ENCODE measurements at regions not wholly inside any gene's neighbourhood (a gene's known extent, or its start where the extent isn't known, plus 50 kb on each side); places are given as distances from the start of the nearest gene placed in this dataset.
"Not testable (repeated sequence)": the region's sequence is repeated elsewhere in the genome, so short reads cannot be mapped to it uniquely, and the experiment has no call there.

DNA sequence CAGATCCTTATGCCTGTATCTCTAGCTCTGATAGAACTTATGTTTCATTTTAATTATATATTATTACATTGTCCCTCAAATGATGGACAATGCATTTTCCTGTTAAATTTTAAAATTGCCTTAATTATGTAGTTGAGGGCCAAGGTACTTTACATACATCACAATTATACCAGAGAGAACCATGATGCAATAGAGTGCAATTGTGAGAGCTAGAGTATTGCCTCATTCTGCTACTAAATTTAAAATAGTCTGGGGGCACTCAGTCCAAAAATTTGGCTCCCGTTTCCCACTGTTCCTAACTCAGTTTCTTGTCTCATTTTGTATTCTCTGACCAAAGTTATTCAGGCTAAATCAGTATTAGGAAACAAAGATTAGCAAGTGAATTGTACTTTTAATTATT lies 378.5 kb upstream of the ZFP42 start:
- DNase-seq, result no peak

DNA sequence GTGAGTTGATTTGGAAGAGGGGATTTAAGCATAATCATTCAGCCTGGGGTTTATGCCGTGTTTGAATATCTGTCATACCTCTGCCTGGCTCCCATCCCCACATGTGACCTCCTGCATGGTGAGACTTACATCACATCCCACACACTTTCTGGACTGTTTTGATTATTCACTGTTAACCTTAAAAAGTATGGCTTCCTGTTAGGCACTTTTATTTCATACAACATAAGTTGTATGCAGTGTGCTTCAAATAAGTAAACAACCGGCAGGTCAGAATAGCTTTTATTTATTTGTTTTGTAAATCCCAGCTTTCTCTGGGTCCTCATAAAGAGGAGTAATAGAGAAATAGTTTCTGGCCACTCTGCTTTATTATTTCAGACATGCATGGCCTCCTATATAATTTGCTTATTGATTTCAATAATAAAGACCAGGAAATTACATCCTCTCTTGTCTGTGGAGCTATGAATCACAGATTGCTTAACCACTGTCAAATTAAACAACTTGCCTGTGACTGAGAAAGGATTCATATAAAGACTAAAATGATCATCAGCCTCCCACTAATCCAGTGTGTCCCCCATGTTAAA lies 376.8 kb upstream of the ZFP42 start:
- DNase-seq, result no peak

GRCh38 chr4:187619319-187619718 lies 376.3 kb upstream of the ZFP42 start:
- no peak for DNase-seq

DNA sequence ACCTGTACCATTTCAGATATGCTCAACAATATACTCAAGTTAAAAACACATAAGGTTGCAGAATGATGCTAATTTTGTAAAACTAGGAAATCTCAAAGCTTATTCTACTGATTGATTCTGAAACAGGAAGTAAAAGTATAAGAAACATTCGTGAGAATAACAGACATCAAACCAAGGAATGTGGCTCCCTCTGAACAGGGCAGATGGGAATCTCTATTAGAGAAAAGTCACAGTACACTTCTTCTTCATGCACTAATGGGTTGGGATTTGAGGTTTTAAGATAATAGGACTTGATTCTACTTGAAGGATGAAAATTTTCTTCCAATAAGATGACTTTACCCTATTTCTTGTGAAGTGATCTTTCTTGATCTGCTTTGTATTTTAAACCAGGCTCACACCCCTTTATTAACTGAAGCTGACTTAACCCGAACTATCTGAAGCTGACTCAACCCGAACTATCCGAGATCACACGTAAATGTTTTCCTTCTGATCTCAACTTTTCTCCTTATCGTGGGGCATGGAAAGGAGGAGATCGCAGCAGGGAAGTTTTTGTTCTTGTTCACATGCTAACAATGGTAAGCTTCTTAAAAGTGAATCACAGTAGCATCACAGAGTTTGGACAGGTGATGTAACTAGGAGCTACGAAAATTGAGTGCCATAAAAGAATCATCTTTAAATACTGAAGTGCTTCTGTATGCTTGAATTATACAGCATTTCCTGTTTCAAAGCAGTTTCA lies 363.1 kb upstream of the ZFP42 start:
- DNase-seq, result no peak

GRCh38 chr4:187633245-187633644 lies 362.3 kb upstream of the ZFP42 start:
- no peak for DNase-seq

GRCh38 chr4:187656959-187657358 lies 338.6 kb upstream of the ZFP42 start:
- DNase-seq, result no peak

GRCh38 chr4:187663076-187663475 lies 332.5 kb upstream of the ZFP42 start:
- no peak for DNase-seq

- no peak for DNase-seq
These were observed 331.6 kb upstream of the ZFP42 start for GRCh38 chr4:187664011-187664410.

GRCh38 chr4:187665086-187665485 lies 330.5 kb upstream of the ZFP42 start:
- DNase-seq, result no peak

DNA sequence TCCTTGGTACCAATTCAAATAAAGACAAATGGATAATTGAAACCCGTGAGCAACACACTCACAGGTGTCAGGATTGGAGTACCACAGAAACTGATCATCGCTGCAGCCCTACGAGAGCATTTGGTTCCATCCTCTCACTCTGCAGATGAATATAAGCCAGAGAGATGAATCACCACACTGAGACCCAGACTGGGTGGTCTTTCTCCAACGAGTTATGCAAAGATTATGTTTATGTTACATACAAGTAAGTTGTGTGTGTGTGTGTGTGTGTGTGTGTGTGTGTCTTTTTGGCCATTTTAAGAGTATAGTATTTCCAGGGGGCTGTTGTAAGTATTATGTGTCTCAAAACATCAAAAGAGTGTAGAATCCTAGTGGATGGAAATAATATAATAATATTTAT lies 329.5 kb upstream of the ZFP42 start:
- no peak for DNase-seq

DNA sequence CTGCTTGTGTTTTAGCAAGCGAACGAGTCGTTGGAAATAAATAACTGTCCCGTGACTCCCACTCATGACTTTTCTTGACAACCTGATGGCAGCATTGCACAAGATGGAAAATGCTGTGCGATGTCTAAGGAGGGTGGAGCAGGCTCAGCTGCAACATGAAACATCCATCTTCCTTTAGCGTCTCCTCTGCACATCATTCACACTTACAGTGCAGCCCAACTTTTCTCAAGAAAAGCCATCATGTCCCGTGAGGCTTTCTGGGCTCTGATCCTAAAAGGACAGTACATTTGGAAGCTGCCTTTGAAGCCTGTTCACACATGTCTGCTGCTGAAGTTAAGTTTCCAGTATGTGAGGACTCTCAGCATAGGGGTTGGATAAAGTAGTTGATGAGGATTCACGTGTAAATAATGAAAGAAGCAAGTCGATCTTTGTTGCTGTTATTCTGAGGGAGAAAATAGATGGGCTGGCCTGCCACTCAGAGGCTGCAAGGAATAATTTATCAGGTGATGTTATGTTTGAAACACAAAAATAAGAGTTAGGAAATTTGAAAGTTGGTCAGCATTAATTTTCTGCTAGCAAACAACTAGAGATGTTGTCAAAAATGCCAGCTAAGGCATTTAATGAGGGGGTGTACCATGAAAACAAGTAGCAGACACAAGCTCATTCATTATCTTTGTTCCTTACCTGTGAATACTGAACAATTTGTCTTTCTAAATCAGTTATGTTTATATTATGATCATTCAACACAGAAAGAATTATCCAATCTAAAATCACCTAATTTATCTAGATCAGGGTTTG lies 328.7 kb upstream of the ZFP42 start:
- DNase-seq, result no peak

DNA sequence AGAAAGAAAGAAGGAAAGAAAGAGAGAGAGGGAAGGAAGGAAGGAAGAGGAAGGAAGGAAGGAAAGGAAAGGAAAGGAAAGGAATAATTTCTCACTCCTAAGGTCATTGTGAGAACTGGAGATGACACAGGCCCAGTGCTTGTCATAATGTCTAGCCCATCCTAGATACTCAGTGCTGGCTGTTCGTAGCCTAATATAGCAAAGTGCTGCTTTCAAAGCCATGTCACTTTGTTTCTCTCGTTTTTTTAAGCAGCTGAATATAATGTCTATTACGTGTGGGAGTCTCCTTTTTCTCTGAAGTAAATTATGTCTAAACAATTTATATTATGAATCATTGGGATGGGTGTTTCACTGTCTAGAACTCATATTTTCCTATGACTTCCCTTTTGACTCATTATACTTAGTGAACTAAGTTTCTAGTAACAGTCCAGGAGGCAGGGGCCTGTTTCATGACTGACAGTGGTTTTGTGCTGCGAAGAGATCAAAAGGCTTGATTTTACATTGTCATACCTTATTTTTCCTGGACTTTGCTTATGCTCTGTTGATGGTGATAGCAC lies 327.0 kb upstream of the ZFP42 start:
- DNase-seq, result no peak

DNA sequence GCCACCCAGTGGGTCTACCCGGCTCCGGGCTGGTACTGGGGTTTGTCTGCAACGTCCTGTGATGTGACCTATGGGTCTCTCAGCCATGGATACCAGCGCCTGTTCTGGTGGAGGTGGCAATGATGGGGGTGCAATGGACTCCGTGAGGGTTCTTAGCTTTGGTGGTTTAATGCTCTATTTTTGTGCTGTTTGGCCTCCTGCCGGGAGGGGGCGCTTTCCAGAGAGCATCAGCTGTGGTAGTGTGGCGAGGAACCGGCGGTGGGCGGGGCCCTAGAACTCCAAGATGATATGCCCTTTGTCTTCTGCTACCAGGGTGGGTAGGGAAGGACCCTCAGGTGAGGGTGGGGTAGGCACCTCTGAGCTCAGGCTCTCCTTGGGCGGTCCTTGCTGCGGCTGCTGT lies 324.1 kb upstream of the ZFP42 start:
- DNase-seq, result not testable (repeated sequence)

GRCh38 chr4:187671958-187672357 lies 323.6 kb upstream of the ZFP42 start:
- not testable (repeated sequence) for DNase-seq

DNA sequence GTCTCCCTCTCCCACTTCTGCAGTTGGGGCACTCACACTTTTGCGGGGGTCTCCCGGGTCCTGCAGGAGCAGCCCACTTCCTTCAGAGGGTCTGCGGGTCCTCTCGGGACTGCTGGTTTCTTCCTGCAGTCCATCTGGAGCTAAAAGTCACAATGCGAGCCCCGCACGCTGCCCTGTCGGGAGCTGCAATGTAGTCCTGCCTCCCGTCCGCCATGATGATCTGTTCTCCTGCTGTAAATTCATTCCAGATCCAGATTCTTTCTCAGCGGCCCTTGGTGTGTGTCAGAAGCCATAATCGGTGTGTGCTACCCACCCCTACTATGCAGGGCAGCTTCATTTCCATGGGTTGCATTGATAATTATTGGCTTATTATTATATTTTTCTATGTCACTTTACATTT lies 323.0 kb upstream of the ZFP42 start:
- not testable (repeated sequence) for DNase-seq

- DNase-seq, result no peak
These were observed 316.1 kb upstream of the ZFP42 start for GRCh38 chr4:187679450-187679849.

GRCh38 chr4:187685247-187685646 lies 310.3 kb upstream of the ZFP42 start:
- DNase-seq, result no peak

DNA sequence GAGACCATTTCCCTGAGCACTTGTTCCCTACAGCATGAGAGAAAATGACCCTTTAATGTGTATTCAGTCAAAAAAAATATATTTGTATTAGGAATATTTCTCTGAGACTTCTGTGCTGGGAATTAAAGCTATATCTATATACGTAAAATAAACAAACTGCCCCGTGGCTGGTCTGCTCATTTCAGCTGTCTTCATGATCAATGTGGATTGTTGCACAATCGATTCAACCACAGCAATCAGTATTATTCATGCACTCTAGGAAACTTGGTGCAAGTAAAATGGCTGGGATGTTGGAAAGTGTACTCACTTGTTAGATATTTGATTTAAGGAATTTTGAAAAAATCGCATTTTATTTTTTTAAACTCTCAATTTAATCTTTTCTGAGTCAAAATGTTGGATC lies 307.9 kb upstream of the ZFP42 start:
- DNase-seq, result no peak

- no peak for DNase-seq
These were observed 302.9 kb upstream of the ZFP42 start for GRCh38 chr4:187692626-187693025.

GRCh38 chr4:187695531-187695930 lies 300.0 kb upstream of the ZFP42 start:
- not testable (repeated sequence) for DNase-seq

DNA sequence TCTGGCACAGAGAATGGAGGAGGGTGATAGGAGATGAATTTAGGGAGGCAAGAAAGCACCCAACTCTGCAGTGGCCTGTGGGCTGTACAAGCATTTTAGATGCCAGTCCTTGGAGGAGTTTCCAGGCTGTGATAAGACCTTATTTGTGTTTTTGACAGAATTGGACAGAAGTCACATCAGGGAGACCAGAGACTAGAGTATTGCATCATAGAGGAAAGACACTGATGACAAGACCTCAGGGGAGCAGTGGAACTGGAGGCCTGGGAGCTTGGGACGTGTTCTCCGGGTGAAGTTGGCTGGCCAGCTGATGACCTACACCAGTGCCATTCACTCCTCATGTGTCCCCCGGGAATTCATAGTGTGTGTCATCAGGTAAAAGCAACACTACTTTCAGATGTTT lies 284.0 kb upstream of the ZFP42 start:
- DNase-seq, result no peak

GRCh38 chr4:187714957-187715356 lies 280.6 kb upstream of the ZFP42 start:
- no peak for DNase-seq

DNA sequence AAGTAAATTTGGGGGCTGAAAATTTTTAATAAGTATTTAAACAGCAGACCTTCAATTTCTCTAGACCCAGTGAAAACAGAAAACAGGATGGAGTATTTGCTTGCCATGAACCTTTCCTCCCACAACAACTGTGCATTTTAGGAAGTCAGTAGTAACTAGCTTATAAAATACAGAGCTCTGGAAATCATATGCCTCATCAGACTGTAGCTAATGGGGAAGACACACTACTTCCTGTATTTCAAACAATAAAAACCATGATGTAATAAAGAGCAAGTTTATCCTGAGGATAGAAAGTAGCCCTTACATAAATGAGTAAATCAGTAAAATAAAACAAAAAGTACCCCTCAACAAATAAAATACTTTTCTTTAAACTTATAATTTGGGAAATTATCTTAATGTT lies 280.1 kb upstream of the ZFP42 start:
- DNase-seq, result no peak

- DNase-seq, result no peak
These were observed 271.1 kb upstream of the ZFP42 start for GRCh38 chr4:187724456-187724855.

Data from stimulated activated CD8-positive, alpha-beta memory T cell treated with anti-CD3 and anti-CD28 coated beads, Interleukin-4, amount 100 ng/mL, for 48 hours (primary cell).